ENCODE measurements at regions not wholly inside any gene's neighbourhood (a gene's known extent, or its start where the extent isn't known, plus 50 kb on each side); places are given as distances from the start of the nearest gene placed in this dataset.

- TF ChIP-seq USF2 (IDR thresholded peaks at IDR 0.05; ENCODE audit: low read length): no peak
These were observed 576.5 kb upstream of the VSTM2A start (continued) for GRCh38 chr7:53965716-53966115.

Data from H1 (cell line).